Gastroesophageal sphincter (tissue), 3 donors: ENCODE measurements at regions not wholly inside any gene's neighbourhood (a gene's known extent, or its start where the extent isn't known, plus 50 kb on each side); places are given as distances from the start of the nearest gene placed in this dataset.

Source experiments
- CTCF ChIP-seq, 4 experiments: fragments of 200-600 bp in 2 of 4; fragments of 450-650 bp in 2 of 4; sonication (generic) in 1 of 4; IDR thresholded peaks; one replicate each; pipeline ENCODE4 v1.5.1; 2017 to 2019; ENCODE audit warnings: antibody characterized with exemption in 4 of 4, mild to moderate bottlenecking in 2 of 4, moderate library complexity in 2 of 4
- POLR2A ChIP-seq, 2 donors: fragments of 450-650 bp; IDR thresholded peaks; one replicate each; pipeline ENCODE4 v1.6.1; 2017; ENCODE audit warnings: antibody characterized with exemption in 2 of 2, mild to moderate bottlenecking in 2 of 2, moderate library complexity in 1 of 2
- POLR2AphosphoS5 ChIP-seq: sonication (generic); formaldehyde crosslinking; IDR thresholded peaks from one replicate; pipeline ENCODE4 v1.6.1; 2017; ENCODE audit warnings: antibody characterized with exemption

- TF ChIP-seq CTCF (IDR thresholded peaks at IDR 0.05) = no peak
- no peak for TF ChIP-seq POLR2AphosphoS5
- no peak for TF ChIP-seq POLR2A (IDR thresholded peaks at IDR 0.05)
Measured at GRCh38 chr2:74735009-74735408, 81.0 kb downstream of the SEMA4F start.
